HepG2 (cell line): ENCODE measurements at regions not wholly inside any gene's neighbourhood (a gene's known extent, or its start where the extent isn't known, plus 50 kb on each side); places are given as distances from the start of the nearest gene placed in this dataset.

Experiments used
- ATAC-seq: fragments of 200-7000 bp; cut with Tn5 transposase; 3 replicates; pipeline ENCODE4 v1.9.1; 2020; ENCODE audit warnings: mild to moderate bottlenecking, moderate library complexity
- BruUV-seq: library from RNA; stranded (reverse); fragments of 400-500 nt; replicated peaks from 2 replicates; lab custom pipeline; 2021; lab: Mats Ljungman, UMichigan
- CTCF ChIA-PET: fragments of 300-600 bp; formaldehyde crosslinking; extraction: SDS; loops from one replicate; lab custom pipeline; 2021; ENCODE audit warnings: low total read pairs, inconsistent platforms, low intra/inter-chr PET ratio; lab: Yijun Ruan, JAX
- POLR2A ChIA-PET: fragments of 350-600 bp; sonication (Branson Sonifier 250); formaldehyde crosslinking; loops from one replicate; lab custom pipeline; 2020; ENCODE audit warnings: antibody characterized with exemption, inconsistent platforms; lab: Yijun Ruan, JAX
- DNase-seq: peaks from one replicate; pipeline ENCODE4 v3.0.0-alpha.2; 2015; ENCODE audit warnings: low spot score
- FAIRE-seq: peaks from 3 replicates; lab custom pipeline; 2011; peaks lifted over from hg19 to GRCh38; lab: Jason Lieb, UNC
- H2AFZ ChIP-seq: one replicate; pipeline ENCODE4 v1.6.1; 2011; ENCODE audit warnings: low read length, inconsistent platforms
- H3K27ac ChIP-seq: fragments of 300-600 bp; 3 replicates; pipeline ENCODE4 v1.8.0; 2011; ENCODE audit warnings: mixed run types, mild to moderate bottlenecking, mixed read lengths, low read length, inconsistent platforms; ENCODE audit not compliant: insufficient read depth; ENCODE audit errors: extremely low read length
- H3K27me3 ChIP-seq, 2 experiments: fragments of 200-600 bp in 1 of 2; 2 replicates in 1 of 2; 3 replicates in 1 of 2; pipeline versions ENCODE4 v1.6.0 to v1.8.0; 2011; ENCODE audit warnings: low read length in 2 of 2, mild to moderate bottlenecking in 2 of 2, moderate library complexity in 2 of 2, inconsistent platforms in 1 of 2; ENCODE audit not compliant: insufficient read depth in 2 of 2, control insufficient read depth in 1 of 2
- H3K36me3 ChIP-seq, 2 experiments: fragments of 200-600 bp in 1 of 2; replicated peaks in 1 of 2; 2 replicates in 1 of 2; 3 replicates in 1 of 2; pipeline versions ENCODE4 v1.5.1 to v1.8.0; 2011; ENCODE audit warnings: low read length in 2 of 2, inconsistent platforms in 1 of 2; ENCODE audit not compliant: insufficient read depth in 2 of 2, control insufficient read depth in 1 of 2
- H3K4me1 ChIP-seq: 2 replicates; pipeline ENCODE4 v1.5.1; 2012; ENCODE audit warnings: low read length, inconsistent platforms; ENCODE audit not compliant: insufficient read depth
- H3K4me2 ChIP-seq: 2 replicates; pipeline ENCODE4 v1.6.0; 2011; ENCODE audit warnings: low read depth, low read length, inconsistent platforms
- H3K4me3 ChIP-seq, 3 experiments: fragments of 200-600 bp in 1 of 3; sonication (generic), shearing (Covaris generic) in 1 of 3; replicated peaks in 1 of 3; 2 replicates each; pipeline ENCODE4 v1.5.1; 2011 to 2016; ENCODE audit warnings: low read length in 3 of 3, inconsistent platforms in 2 of 3, low read depth in 2 of 3, mild to moderate bottlenecking in 2 of 3, control low read depth in 1 of 3, mixed read lengths in 1 of 3; ENCODE audit not compliant: insufficient read depth in 1 of 3
- H3K79me2 ChIP-seq: one replicate; pipeline ENCODE4 v1.6.1; 2011; ENCODE audit warnings: low read length, inconsistent platforms; ENCODE audit not compliant: insufficient read depth
- H3K9ac ChIP-seq: 2 replicates; pipeline ENCODE4 v1.6.0; 2011; ENCODE audit warnings: mild to moderate bottlenecking, low read depth, low read length, inconsistent platforms; ENCODE audit not compliant: insufficient read depth
- H3K9me3 ChIP-seq: 2 replicates; pipeline ENCODE4 v1.5.1; 2012; ENCODE audit warnings: mild to moderate bottlenecking, low read length
- H4K20me1 ChIP-seq: 2 replicates; pipeline ENCODE4 v1.6.0; 2011; ENCODE audit warnings: inconsistent platforms, mild to moderate bottlenecking, low read length, moderate library complexity; ENCODE audit not compliant: insufficient read depth
- ARHGAP35 ChIP-seq: sonication (generic); formaldehyde crosslinking; IDR thresholded peaks from 2 replicates; pipeline ENCODE4 v1.9.0; 2022; ENCODE audit warnings: mild to moderate bottlenecking, inconsistent platforms, moderate library complexity, missing genetic modification reagents, borderline replicate concordance
- ARID4A ChIP-seq: sonication (generic); formaldehyde crosslinking; IDR thresholded peaks from 2 replicates; pipeline ENCODE4 v1.5.0; 2020; ENCODE audit warnings: mild to moderate bottlenecking, missing genetic modification reagents, borderline replicate concordance
- CHD4 ChIP-seq: fragments of 200-600 bp; sonication (generic); IDR thresholded peaks from 2 replicates; pipeline ENCODE4 v1.7.0; 2017; ENCODE audit warnings: mild to moderate bottlenecking, low read length, borderline replicate concordance
- DR1 ChIP-seq: sonication (generic); formaldehyde crosslinking; IDR thresholded peaks from 2 replicates; pipeline ENCODE4 v1.8.0; 2021; ENCODE audit warnings: mild to moderate bottlenecking, missing genetic modification reagents, inconsistent platforms
- GZF1 ChIP-seq: sonication (generic); formaldehyde crosslinking; IDR thresholded peaks from 2 replicates; pipeline ENCODE4 v1.5.1; 2020; ENCODE audit warnings: mild to moderate bottlenecking, missing genetic modification reagents
- HMG20A ChIP-seq: IDR thresholded peaks from 2 replicates; pipeline ENCODE4 v1.6.1; 2016; ENCODE audit warnings: borderline replicate concordance
- HNRNPLL ChIP-seq: fragments of 200-400 bp; formaldehyde crosslinking; IDR thresholded peaks from 2 replicates; pipeline ENCODE4 v1.6.1; 2017; ENCODE audit warnings: mild to moderate bottlenecking, low read depth, low read length; ENCODE audit not compliant: poor library complexity, severe bottlenecking
- ISX ChIP-seq: sonication (generic); formaldehyde crosslinking; conservative IDR thresholded peaks from 2 replicates; pipeline ENCODE4 v1.5.0; 2020; ENCODE audit warnings: missing genetic modification reagents
- KMT2B ChIP-seq: IDR thresholded peaks from 2 replicates; pipeline ENCODE4 v1.6.1; 2016; ENCODE audit warnings: missing genetic modification reagents, missing compliant biosample characterization
- MIER2 ChIP-seq: IDR thresholded peaks from 2 replicates; pipeline ENCODE4 v1.6.1; 2016; ENCODE audit warnings: missing biosample characterization, missing genetic modification reagents
- RELA ChIP-seq: sonication (generic); formaldehyde crosslinking; IDR thresholded peaks from 2 replicates; pipeline ENCODE4 v1.4.0; 2020; ENCODE audit warnings: missing genetic modification reagents
- SP140L ChIP-seq: sonication (generic); formaldehyde crosslinking; IDR thresholded peaks from 2 replicates; pipeline ENCODE4 v1.4.0; 2020; ENCODE audit warnings: missing genetic modification reagents, borderline replicate concordance
- ZBTB26 ChIP-seq: IDR thresholded peaks from 2 replicates; pipeline ENCODE4 v1.6.1; 2016; ENCODE audit warnings: missing compliant biosample characterization, missing genetic modification reagents, borderline replicate concordance
- ZNF343 ChIP-seq: sonication (generic); formaldehyde crosslinking; IDR thresholded peaks from 2 replicates; pipeline ENCODE4 v1.4.0; 2020; ENCODE audit warnings: mild to moderate bottlenecking, missing genetic modification reagents
- ZNF577 ChIP-seq: sonication (generic); formaldehyde crosslinking; IDR thresholded peaks from 2 replicates; pipeline ENCODE4 v1.4.0; 2020; ENCODE audit warnings: mild to moderate bottlenecking, low read depth, missing genetic modification reagents, borderline replicate concordance
- ZNF619 ChIP-seq: sonication (generic); formaldehyde crosslinking; IDR thresholded peaks from 2 replicates; pipeline ENCODE4 v1.4.0; 2020; ENCODE audit warnings: mild to moderate bottlenecking, missing genetic modification reagents
- ZNF770 ChIP-seq: sonication (generic); formaldehyde crosslinking; IDR thresholded peaks from 2 replicates; pipeline ENCODE4 v1.5.0; 2020; ENCODE audit warnings: mild to moderate bottlenecking, missing genetic modification reagents
- WGBS: methylation state at CpG from one replicate; pipeline ENCODE4 v1.1.6; 2017; ENCODE audit warnings: low lambda C conversion rate; 5-methylcytosine and 5-hydroxymethylcytosine counted together
- in situ Hi-C: cut with HindIII; loops from 2 replicates; pipeline ENCODE4 v1.10.0; 2017; ENCODE audit warnings: low pct_unique_long_range_greater_than_20kb; ENCODE audit not compliant: extremely low pct_ligation_motif_present
- intact Hi-C: fragments of 100-400 bp; cut with micrococcal nuclease; formaldehyde crosslinking; loops from one replicate; pipeline ENCODE4 v1.10.0; 2022; ENCODE audit not compliant: unreplicated experiment

- TF ChIP-seq ZNF770, result no peak
- TF ChIP-seq ZBTB26 (CRISPR knock-in tag), result no peak
- no peak for TF ChIP-seq HMG20A (CRISPR knock-in tag)
- no peak for TF ChIP-seq ISX (CRISPR knock-in tag)
- TF ChIP-seq CHD4, result no peak
These were observed 53.2 kb upstream of the HIF1A start (continued) for GRCh38 chr14:61641914-61642613.

GRCh38 chr14:61642614-61642982, 52.7 kb upstream of the HIF1A start:
- FAIRE-seq, result no peak
- ATAC-seq, result no peak
- Histone ChIP-seq H3K27me3 (peaks cover 0 to 18% of the 10 kb centered on the region in 2 experiments; a peak in 2 of 5 replicates), H4K20me1 (no peaks in the 10 kb centered on the region), H3K79me2 (no peaks in the 10 kb centered on the region), H3K4me1 (no peaks in the 10 kb centered on the region), H3K4me2 (no peak overlapping the region), H3K36me3 (no peaks in the 10 kb centered on the region), H2AFZ (no peak overlapping the region), H3K27ac (no peak overlapping the region), H3K9ac (no peak overlapping the region), H3K9me3 (no peaks in the 10 kb centered on the region), H3K4me3 (no peak overlapping the region)
- 43% methylated on average over 4 of the region's 4 CpGs for WGBS
- POLR2A ChIA-PET, result no interaction called here
- BruUV-seq, result no TSS peak
- DNase-seq, result no peak
- intact Hi-C loops (no loop called here), in situ Hi-C loops (no loop called here)
- CTCF ChIA-PET, result no interaction called here
- TF ChIP-seq ZNF577 (CRISPR knock-in tag), result no peak
- no peak for TF ChIP-seq RELA (CRISPR knock-in tag)
- TF ChIP-seq HNRNPLL, result no peak
- TF ChIP-seq ARHGAP35 (CRISPR knock-in tag), result no peak
- TF ChIP-seq ZNF343 (CRISPR knock-in tag), result no peak
- no peak for TF ChIP-seq KMT2B
- no peak for TF ChIP-seq SP140L (CRISPR knock-in tag)
- TF ChIP-seq MIER2 (CRISPR knock-in tag), result no peak
- no peak for TF ChIP-seq DR1 (CRISPR knock-in tag)
- no peak for TF ChIP-seq GZF1
- TF ChIP-seq ARID4A (CRISPR knock-in tag), result no peak
- TF ChIP-seq ZNF619 (CRISPR knock-in tag), result no peak
